WTC11 (cell line): ENCODE measurements at regions not wholly inside any gene's neighbourhood (a gene's known extent, or its start where the extent isn't known, plus 50 kb on each side); places are given as distances from the start of the nearest gene placed in this dataset.

ENCODE experiments used
- ATAC-seq: fragments of 200-7000 bp; cut with Tn5 transposase; 2 replicates; pipeline ENCODE4 v1.10.0; 2021; ENCODE audit warnings: mild to moderate bottlenecking, moderate library complexity
- CTCF ChIA-PET: fragments of 300-600 bp; sonication (Branson Sonifier 250); formaldehyde crosslinking; loops from one replicate; lab custom pipeline; 2021; ENCODE audit warnings: antibody characterized with exemption; lab: Charles Lee
- POLR2A ChIA-PET: fragments of 350-600 bp; sonication (Branson Sonifier 250); formaldehyde crosslinking; loops from one replicate; lab custom pipeline; 2021; ENCODE audit warnings: antibody characterized with exemption; lab: Charles Lee
- DNase-seq: peaks from one replicate; pipeline ENCODE4 v3.0.0; 2021; ENCODE audit warnings: low spot score
- H3K27ac Mint-ChIP-seq: 2 replicates; pipeline ENCODE4 v1.8.0; 2021; ENCODE audit warnings: mixed read lengths
- H3K27me3 Mint-ChIP-seq: 2 replicates; pipeline ENCODE4 v1.8.0; 2021; ENCODE audit warnings: low read depth, mild to moderate bottlenecking, moderate library complexity, mixed read lengths
- H3K36me3 Mint-ChIP-seq: 2 replicates; pipeline ENCODE4 v1.8.0; 2021; ENCODE audit warnings: mixed read lengths
- H3K4me1 Mint-ChIP-seq: 2 replicates; pipeline ENCODE4 v1.8.0; 2022; ENCODE audit warnings: mixed read lengths
- H3K4me3 Mint-ChIP-seq: 2 replicates; pipeline ENCODE4 v1.8.0; 2021; ENCODE audit warnings: mild to moderate bottlenecking, moderate library complexity, mixed read lengths
- H3K9me3 Mint-ChIP-seq: 2 replicates; pipeline ENCODE4 v1.8.0; 2021; ENCODE audit warnings: mixed read lengths
- ATF1 ChIP-seq: sonication (generic); formaldehyde crosslinking; IDR thresholded peaks from 2 replicates; pipeline ENCODE4 v1.8.1; 2023; ENCODE audit warnings: mild to moderate bottlenecking, moderate library complexity, missing genetic modification reagents
- CREM ChIP-seq: sonication (generic); formaldehyde crosslinking; IDR thresholded peaks from 2 replicates; pipeline ENCODE4 v1.8.1; 2022; ENCODE audit warnings: mild to moderate bottlenecking, missing genetic modification reagents, moderate library complexity
- ETV6 ChIP-seq: sonication (generic); formaldehyde crosslinking; IDR thresholded peaks from 2 replicates; pipeline ENCODE4 v1.8.1; 2022; ENCODE audit warnings: mild to moderate bottlenecking, missing genetic modification reagents
- FOXJ3 ChIP-seq: sonication (generic); formaldehyde crosslinking; IDR thresholded peaks from 2 replicates; pipeline ENCODE4 v1.9.0; 2021; ENCODE audit warnings: missing genetic modification reagents, mild to moderate bottlenecking, borderline replicate concordance
- JUN ChIP-seq: sonication (generic); formaldehyde crosslinking; IDR thresholded peaks from 2 replicates; pipeline ENCODE4 v1.8.0; 2023; ENCODE audit warnings: mild to moderate bottlenecking, missing genetic modification reagents
- NFE2L1 ChIP-seq: sonication (generic); formaldehyde crosslinking; IDR thresholded peaks from 2 replicates; pipeline ENCODE4 v1.8.1; 2023; ENCODE audit warnings: missing genetic modification reagents
- NFYB ChIP-seq: sonication (generic); formaldehyde crosslinking; conservative IDR thresholded peaks from 2 replicates; pipeline ENCODE4 v1.8.0; 2022; ENCODE audit warnings: low read depth, missing genetic modification reagents
- NR3C1 ChIP-seq: sonication (generic); formaldehyde crosslinking; conservative IDR thresholded peaks from 2 replicates; pipeline ENCODE4 v1.8.1; 2023; ENCODE audit warnings: low read depth, mild to moderate bottlenecking, missing genetic modification reagents
- ZNF138 ChIP-seq: sonication (generic); formaldehyde crosslinking; conservative IDR thresholded peaks from 2 replicates; pipeline ENCODE4 v1.8.1; 2022; ENCODE audit warnings: mild to moderate bottlenecking, moderate library complexity, missing genetic modification reagents
- ZNF263 ChIP-seq: sonication (generic); formaldehyde crosslinking; IDR thresholded peaks from 2 replicates; pipeline ENCODE4 v1.8.1; 2022; ENCODE audit warnings: low read depth, mild to moderate bottlenecking, moderate library complexity, missing genetic modification reagents
- ZNF396 ChIP-seq: fragments of 250-450 bp; sonication (Bioruptor Pico); IDR thresholded peaks from 2 replicates; pipeline ENCODE4 v1.8.0; 2021; ENCODE audit warnings: mild to moderate bottlenecking, moderate library complexity, borderline replicate concordance
- TF ChIP-seq, protein P1 (sequence below): sonication (generic); formaldehyde crosslinking; IDR thresholded peaks from 2 replicates; pipeline ENCODE4 v1.8.0; 2023; ENCODE audit warnings: missing genetic modification reagents, mild to moderate bottlenecking, borderline replicate concordance
- TF ChIP-seq, protein P2 (sequence below): sonication (generic); formaldehyde crosslinking; IDR thresholded peaks from 2 replicates; pipeline ENCODE4 v1.8.1; 2023; ENCODE audit warnings: mild to moderate bottlenecking, missing genetic modification reagents, borderline replicate concordance
- TF ChIP-seq, protein P3 (sequence below): fragments of 200-600 bp; IDR thresholded peaks from 2 replicates; pipeline ENCODE4 v1.8.0; 2022; ENCODE audit warnings: antibody characterized with exemption
- TF ChIP-seq, protein P4 (sequence below): sonication (generic); formaldehyde crosslinking; IDR thresholded peaks from 2 replicates; pipeline ENCODE4 v1.8.0; 2022; ENCODE audit warnings: mild to moderate bottlenecking, missing genetic modification reagents
- TF ChIP-seq, protein P5 (sequence below): sonication (generic); formaldehyde crosslinking; IDR thresholded peaks from 2 replicates; pipeline ENCODE4 v1.8.1; 2023; ENCODE audit warnings: mild to moderate bottlenecking, moderate library complexity, missing genetic modification reagents

DNA sequence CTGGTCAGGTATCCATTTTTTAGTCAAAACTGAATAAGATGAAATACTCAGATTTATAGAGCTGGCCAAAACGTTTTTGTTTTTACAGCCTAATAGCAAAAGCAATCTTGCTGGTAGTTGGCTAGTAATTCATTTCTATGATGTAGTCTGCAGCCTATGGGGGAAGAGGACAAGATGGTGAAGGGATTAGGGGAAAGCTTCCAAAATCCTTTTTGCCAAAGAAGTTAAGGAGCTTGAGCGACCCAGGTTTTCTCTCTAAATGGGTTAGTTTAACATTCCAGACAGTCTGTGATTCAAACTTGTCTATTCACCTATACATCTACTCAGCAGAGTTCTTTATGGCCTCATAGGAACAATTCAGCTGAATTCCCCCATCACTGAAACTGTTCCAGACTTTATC lies 89.8 kb upstream of the SPRY1 start (continued):
- TF ChIP-seq NR3C1 (CRISPR knock-in tag) (no peak), ETV6 (no peak), ATF1 (CRISPR knock-in tag) (no peak), NFYB (CRISPR knock-in tag) (no peak), NFE2L1 (CRISPR knock-in tag) (no peak)
- TF ChIP-seq, protein P1, sequence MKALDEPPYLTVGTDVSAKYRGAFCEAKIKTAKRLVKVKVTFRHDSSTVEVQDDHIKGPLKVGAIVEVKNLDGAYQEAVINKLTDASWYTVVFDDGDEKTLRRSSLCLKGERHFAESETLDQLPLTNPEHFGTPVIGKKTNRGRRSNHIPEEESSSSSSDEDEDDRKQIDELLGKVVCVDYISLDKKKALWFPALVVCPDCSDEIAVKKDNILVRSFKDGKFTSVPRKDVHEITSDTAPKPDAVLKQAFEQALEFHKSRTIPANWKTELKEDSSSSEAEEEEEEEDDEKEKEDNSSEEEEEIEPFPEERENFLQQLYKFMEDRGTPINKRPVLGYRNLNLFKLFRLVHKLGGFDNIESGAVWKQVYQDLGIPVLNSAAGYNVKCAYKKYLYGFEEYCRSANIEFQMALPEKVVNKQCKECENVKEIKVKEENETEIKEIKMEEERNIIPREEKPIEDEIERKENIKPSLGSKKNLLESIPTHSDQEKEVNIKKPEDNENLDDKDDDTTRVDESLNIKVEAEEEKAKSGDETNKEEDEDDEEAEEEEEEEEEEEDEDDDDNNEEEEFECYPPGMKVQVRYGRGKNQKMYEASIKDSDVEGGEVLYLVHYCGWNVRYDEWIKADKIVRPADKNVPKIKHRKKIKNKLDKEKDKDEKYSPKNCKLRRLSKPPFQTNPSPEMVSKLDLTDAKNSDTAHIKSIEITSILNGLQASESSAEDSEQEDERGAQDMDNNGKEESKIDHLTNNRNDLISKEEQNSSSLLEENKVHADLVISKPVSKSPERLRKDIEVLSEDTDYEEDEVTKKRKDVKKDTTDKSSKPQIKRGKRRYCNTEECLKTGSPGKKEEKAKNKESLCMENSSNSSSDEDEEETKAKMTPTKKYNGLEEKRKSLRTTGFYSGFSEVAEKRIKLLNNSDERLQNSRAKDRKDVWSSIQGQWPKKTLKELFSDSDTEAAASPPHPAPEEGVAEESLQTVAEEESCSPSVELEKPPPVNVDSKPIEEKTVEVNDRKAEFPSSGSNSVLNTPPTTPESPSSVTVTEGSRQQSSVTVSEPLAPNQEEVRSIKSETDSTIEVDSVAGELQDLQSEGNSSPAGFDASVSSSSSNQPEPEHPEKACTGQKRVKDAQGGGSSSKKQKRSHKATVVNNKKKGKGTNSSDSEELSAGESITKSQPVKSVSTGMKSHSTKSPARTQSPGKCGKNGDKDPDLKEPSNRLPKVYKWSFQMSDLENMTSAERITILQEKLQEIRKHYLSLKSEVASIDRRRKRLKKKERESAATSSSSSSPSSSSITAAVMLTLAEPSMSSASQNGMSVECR (CRISPR knock-in tag): no peak
- TF ChIP-seq, protein P2, sequence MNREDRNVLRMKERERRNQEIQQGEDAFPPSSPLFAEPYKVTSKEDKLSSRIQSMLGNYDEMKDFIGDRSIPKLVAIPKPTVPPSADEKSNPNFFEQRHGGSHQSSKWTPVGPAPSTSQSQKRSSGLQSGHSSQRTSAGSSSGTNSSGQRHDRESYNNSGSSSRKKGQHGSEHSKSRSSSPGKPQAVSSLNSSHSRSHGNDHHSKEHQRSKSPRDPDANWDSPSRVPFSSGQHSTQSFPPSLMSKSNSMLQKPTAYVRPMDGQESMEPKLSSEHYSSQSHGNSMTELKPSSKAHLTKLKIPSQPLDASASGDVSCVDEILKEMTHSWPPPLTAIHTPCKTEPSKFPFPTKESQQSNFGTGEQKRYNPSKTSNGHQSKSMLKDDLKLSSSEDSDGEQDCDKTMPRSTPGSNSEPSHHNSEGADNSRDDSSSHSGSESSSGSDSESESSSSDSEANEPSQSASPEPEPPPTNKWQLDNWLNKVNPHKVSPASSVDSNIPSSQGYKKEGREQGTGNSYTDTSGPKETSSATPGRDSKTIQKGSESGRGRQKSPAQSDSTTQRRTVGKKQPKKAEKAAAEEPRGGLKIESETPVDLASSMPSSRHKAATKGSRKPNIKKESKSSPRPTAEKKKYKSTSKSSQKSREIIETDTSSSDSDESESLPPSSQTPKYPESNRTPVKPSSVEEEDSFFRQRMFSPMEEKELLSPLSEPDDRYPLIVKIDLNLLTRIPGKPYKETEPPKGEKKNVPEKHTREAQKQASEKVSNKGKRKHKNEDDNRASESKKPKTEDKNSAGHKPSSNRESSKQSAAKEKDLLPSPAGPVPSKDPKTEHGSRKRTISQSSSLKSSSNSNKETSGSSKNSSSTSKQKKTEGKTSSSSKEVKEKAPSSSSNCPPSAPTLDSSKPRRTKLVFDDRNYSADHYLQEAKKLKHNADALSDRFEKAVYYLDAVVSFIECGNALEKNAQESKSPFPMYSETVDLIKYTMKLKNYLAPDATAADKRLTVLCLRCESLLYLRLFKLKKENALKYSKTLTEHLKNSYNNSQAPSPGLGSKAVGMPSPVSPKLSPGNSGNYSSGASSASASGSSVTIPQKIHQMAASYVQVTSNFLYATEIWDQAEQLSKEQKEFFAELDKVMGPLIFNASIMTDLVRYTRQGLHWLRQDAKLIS (CRISPR knock-in tag): no peak
- TF ChIP-seq, protein P3, sequence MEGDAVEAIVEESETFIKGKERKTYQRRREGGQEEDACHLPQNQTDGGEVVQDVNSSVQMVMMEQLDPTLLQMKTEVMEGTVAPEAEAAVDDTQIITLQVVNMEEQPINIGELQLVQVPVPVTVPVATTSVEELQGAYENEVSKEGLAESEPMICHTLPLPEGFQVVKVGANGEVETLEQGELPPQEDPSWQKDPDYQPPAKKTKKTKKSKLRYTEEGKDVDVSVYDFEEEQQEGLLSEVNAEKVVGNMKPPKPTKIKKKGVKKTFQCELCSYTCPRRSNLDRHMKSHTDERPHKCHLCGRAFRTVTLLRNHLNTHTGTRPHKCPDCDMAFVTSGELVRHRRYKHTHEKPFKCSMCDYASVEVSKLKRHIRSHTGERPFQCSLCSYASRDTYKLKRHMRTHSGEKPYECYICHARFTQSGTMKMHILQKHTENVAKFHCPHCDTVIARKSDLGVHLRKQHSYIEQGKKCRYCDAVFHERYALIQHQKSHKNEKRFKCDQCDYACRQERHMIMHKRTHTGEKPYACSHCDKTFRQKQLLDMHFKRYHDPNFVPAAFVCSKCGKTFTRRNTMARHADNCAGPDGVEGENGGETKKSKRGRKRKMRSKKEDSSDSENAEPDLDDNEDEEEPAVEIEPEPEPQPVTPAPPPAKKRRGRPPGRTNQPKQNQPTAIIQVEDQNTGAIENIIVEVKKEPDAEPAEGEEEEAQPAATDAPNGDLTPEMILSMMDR: no peak
- TF ChIP-seq, protein P4, sequence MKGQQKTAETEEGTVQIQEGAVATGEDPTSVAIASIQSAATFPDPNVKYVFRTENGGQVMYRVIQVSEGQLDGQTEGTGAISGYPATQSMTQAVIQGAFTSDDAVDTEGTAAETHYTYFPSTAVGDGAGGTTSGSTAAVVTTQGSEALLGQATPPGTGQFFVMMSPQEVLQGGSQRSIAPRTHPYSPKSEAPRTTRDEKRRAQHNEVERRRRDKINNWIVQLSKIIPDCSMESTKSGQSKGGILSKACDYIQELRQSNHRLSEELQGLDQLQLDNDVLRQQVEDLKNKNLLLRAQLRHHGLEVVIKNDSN (CRISPR knock-in tag): no peak

DNA sequence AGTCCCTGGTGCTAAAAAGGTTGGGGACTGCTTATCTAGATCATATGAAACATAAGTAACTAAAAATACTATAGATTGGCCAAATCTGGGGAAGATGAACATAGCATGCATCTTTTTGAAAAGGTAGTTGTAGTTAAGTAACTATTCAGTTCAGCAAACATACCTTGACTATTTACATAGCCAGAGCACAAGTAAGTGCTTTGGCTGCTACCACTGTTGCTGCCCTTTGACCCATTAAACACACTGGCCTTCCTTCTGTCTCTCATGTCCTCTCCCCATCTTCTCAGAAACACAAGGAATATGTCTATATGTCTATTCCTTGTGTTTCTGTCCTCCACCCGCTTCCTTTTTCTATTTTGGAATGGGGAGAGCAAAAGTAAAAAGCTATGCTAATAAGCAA lies 87.9 kb upstream of the SPRY1 start:
- ChIA-PET CTCF (no interaction called here), POLR2A (no interaction called here)
- no peak overlapping the region for H3K4me3 Mint-ChIP-seq
- no peak for ATAC-seq
- no peak overlapping the region for H3K27ac Mint-ChIP-seq
- no peak for DNase-seq
- peaks cover 47% of the 10 kb centered on the region for H3K4me1 Mint-ChIP-seq
- peaks cover 13% of the 10 kb centered on the region for H3K36me3 Mint-ChIP-seq
- H3K27me3 Mint-ChIP-seq: no peaks in the 10 kb centered on the region
- H3K9me3 Mint-ChIP-seq: peaks cover 15% of the 10 kb centered on the region
- TF ChIP-seq, protein P5, sequence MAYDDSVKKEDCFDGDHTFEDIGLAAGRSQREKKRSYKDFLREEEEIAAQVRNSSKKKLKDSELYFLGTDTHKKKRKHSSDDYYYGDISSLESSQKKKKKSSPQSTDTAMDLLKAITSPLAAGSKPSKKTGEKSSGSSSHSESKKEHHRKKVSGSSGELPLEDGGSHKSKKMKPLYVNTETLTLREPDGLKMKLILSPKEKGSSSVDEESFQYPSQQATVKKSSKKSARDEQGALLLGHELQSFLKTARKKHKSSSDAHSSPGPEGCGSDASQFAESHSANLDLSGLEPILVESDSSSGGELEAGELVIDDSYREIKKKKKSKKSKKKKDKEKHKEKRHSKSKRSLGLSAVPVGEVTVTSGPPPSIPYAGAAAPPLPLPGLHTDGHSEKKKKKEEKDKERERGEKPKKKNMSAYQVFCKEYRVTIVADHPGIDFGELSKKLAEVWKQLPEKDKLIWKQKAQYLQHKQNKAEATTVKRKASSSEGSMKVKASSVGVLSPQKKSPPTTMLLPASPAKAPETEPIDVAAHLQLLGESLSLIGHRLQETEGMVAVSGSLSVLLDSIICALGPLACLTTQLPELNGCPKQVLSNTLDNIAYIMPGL (CRISPR knock-in tag): no peak

DNA sequence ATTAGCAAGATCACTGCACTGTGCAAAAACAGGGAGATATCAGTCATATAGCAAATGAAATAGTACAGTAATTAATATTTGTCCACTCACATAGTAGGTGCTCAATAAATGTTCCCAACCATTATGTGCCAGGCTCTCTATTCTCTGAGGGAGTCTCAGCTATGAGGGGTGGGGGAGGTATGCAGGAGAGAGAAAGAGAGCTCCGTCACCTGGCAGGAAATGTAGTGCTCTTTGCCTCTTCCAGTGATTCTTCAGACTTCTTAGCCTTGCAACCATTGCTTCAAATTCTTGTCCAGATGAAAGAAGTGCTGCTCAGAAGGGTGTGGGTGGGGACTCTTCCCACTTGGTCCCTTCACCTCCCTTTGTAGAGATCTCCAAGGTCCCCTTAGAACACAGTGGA lies 84.5 kb upstream of the SPRY1 start:
- ATAC-seq: peak; percentile 60
- TF ChIP-seq FOXJ3 (CRISPR knock-in tag): no peak
- TF ChIP-seq, protein P3: no peak
- no peak for TF ChIP-seq CREM (CRISPR knock-in tag)
- no peak for TF ChIP-seq ZNF396 (CRISPR knock-in tag)
- TF ChIP-seq ZNF263: no peak
- no peak for TF ChIP-seq ZNF138 (CRISPR knock-in tag)
- TF ChIP-seq JUN: no peak

More for the DNA sequence above, 84.5 kb upstream of the SPRY1 start:
- H3K9me3 Mint-ChIP-seq: peaks cover 18% of the 10 kb centered on the region
- no peak overlapping the region for H3K4me3 Mint-ChIP-seq
- no peak overlapping the region for H3K27ac Mint-ChIP-seq
- H3K36me3 Mint-ChIP-seq: peaks cover 24% of the 10 kb centered on the region
- ChIA-PET POLR2A (no interaction called here), CTCF (interaction anchor here (0.6 kb wide), 1 partner anchor 181 kb away, joined by 3 read pairs; no protein-coding TSS in a partner anchor)
- H3K27me3 Mint-ChIP-seq: no peaks in the 10 kb centered on the region
- H3K4me1 Mint-ChIP-seq: peaks cover 23% of the 10 kb centered on the region
- DNase-seq: no peak
